ENCODE measurements at regions not wholly inside any gene's neighbourhood (a gene's known extent, or its start where the extent isn't known, plus 50 kb on each side); places are given as distances from the start of the nearest gene placed in this dataset.

- no peak for ATAC-seq
- H3K27me3 Mint-ChIP-seq = peaks cover 11% of the 10 kb centered on the region
- H3K4me1 Mint-ChIP-seq (ENCODE audit: low read depth) = no peaks in the 10 kb centered on the region
- no peak overlapping the region for H3K4me3 Mint-ChIP-seq
- no peak for TF ChIP-seq CTCF (IDR thresholded peaks at IDR 0.05)
- H3K36me3 Mint-ChIP-seq (ENCODE audit: low read depth) = no peaks in the 10 kb centered on the region
- ChIA-PET POLR2A (no interaction called here), CTCF (interaction anchor here (1.6 kb wide), 1 partner anchor 10 kb away, joined by 5 read pairs; no protein-coding TSS in a partner anchor)
- intact Hi-C loops (cut with micrococcal nuclease) = no loop called here
- H3K27ac Mint-ChIP-seq = no peak overlapping the region
- peaks cover 2% of the 10 kb centered on the region for H3K9me3 Mint-ChIP-seq
- DNase-seq = no peak
Observed at GRCh38 chr13:24032674-24033073, 127.8 kb upstream of the SPATA13 start.

DNA sequence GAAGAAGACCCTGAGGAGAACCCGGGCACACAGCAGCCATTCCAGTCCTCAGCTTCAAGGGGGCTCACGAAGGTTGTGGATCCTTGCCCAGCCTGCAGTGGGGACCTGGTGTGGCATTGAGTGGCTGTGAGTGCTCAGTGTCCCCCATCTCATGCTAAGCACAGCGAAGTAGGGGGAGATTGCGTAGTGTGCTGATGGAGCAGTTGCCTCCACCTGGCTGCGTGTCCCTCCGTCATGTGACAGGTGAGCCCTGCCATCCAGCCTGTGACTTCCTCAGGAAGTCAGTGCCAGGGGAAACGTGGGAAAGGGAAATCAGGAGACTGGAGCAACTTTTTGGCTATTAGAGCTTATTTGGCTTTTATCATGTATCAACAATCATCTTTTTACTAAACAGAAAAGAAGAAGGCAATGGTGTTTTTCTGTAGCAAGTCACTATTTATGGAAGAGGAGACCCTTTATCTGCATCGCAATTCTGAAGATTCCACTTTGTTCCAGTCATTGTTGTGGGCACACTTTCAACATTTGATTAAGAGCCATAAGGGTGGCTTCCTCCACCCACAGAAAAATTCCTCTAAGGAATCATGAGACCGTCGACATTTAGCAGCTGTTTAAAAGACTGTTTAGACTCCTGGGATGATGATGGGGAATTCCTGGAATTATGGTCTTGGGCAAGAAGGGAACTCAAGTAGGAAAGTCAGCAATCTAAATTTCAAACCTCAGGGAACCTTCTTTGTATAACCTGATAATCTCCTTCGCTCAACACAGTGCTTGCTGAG, 126.8 kb upstream of the SPATA13 start:
- no peak overlapping the region for H3K27ac Mint-ChIP-seq
- POLR2A ChIA-PET = no interaction called here
- peaks cover 5% of the 10 kb centered on the region for H3K4me1 Mint-ChIP-seq (ENCODE audit: low read depth)
- H3K36me3 Mint-ChIP-seq (ENCODE audit: low read depth) = no peaks in the 10 kb centered on the region
- intact Hi-C loops (cut with micrococcal nuclease) = no loop called here
- no peak overlapping the region for H3K4me3 Mint-ChIP-seq
- H3K27me3 Mint-ChIP-seq = peaks cover 16% of the 10 kb centered on the region
- ATAC-seq = no peak
- peaks cover 2% of the 10 kb centered on the region for H3K9me3 Mint-ChIP-seq
- CTCF ChIA-PET = interaction anchor here (1.0 to 1.3 kb wide), 2 partner anchors 13 to 20 kb away, joined by 3 to 7 read pairs; no protein-coding TSS in a partner anchor
- no peak for TF ChIP-seq CTCF (IDR thresholded peaks at IDR 0.05)
- no peak for DNase-seq

DNA sequence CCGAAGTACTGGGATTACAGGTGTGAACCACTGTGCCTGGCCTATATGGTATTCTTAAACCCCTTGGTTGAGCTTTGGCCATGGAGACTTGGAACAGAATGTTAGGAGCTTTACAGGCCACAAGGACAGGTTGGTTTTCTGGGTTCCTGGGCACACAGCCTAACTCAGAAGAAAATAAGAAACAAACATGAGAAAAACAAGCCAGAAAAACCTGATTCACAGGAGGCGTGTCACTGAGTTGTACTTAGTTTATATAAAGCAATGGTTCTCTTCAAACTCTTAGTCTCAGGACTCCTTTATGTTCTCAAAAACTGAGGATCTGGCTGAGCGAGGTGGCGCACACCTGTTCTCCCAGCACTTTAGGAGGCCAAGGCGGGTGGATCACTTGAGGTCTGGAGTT, 125.1 kb upstream of the SPATA13 start:
- Mint-ChIP-seq H3K27ac (no peak overlapping the region), H3K9me3 (no peaks in the 10 kb centered on the region), H3K4me3 (no peak overlapping the region), H3K4me1 (ENCODE audit: low read depth) (peaks cover 5% of the 10 kb centered on the region), H3K36me3 (ENCODE audit: low read depth) (no peaks in the 10 kb centered on the region), H3K27me3 (peaks cover 13% of the 10 kb centered on the region)
- intact Hi-C loops (cut with micrococcal nuclease) = no loop called here
- TF ChIP-seq CTCF (IDR thresholded peaks at IDR 0.05) = no peak
- ChIA-PET CTCF (interaction anchor here (1.6 to 1.9 kb wide), 2 partner anchors 18 to 193 kb away, joined by 6 to 7 read pairs; no protein-coding TSS in a partner anchor), POLR2A (interaction anchor here (0.8 kb wide), 1 partner anchor 13 kb away, joined by 3 read pairs; no protein-coding TSS in a partner anchor)
- ATAC-seq = no peak
- no peak for DNase-seq

GRCh38 chr13:24036115-24036514, 124.4 kb upstream of the SPATA13 start:
- ChIA-PET CTCF (interaction anchor here (1.6 to 2.8 kb wide), 3 partner anchors 15 to 193 kb away, joined by 6 to 9 read pairs (median 7); no protein-coding TSS in a partner anchor), POLR2A (no interaction called here)
- H3K27ac Mint-ChIP-seq = no peak overlapping the region
- H3K9me3 Mint-ChIP-seq = no peaks in the 10 kb centered on the region
- H3K36me3 Mint-ChIP-seq (ENCODE audit: low read depth) = no peaks in the 10 kb centered on the region
- peaks cover 5% of the 10 kb centered on the region for H3K4me1 Mint-ChIP-seq (ENCODE audit: low read depth)
- peaks cover 13% of the 10 kb centered on the region for H3K27me3 Mint-ChIP-seq
- intact Hi-C loops (cut with micrococcal nuclease) = no loop called here
- H3K4me3 Mint-ChIP-seq = no peak overlapping the region
- ATAC-seq = no peak
- TF ChIP-seq CTCF (IDR thresholded peaks at IDR 0.05) = no peak
- DNase-seq = no peak

DNA sequence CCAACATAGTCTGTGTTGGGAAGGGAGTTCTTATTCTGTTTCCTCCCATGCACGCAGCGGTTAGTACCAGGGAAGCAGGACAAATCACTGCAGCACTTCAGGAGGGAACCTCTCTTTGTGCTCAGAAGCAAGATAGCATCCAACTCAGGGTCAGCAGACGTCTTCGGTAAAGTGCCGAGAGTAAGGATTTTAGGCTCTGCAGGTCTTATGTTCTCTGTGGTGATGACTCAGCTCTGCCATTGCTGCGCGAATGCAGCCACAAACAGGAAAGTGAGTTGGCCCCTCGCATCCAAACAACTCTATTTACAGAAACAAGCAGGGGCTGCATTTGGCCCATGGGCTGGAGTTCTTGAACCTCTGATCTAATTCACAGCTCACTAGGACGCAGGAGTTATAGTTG, 122.1 kb upstream of the SPATA13 start:
- Mint-ChIP-seq H3K36me3 (ENCODE audit: low read depth) (no peaks in the 10 kb centered on the region), H3K4me3 (no peak overlapping the region), H3K27ac (no peak overlapping the region), H3K9me3 (no peaks in the 10 kb centered on the region), H3K4me1 (ENCODE audit: low read depth) (peaks cover 5% of the 10 kb centered on the region), H3K27me3 (peaks cover 9% of the 10 kb centered on the region)
- CTCF ChIA-PET = interaction anchor here (1.0 to 2.8 kb wide), 2 partner anchors 14 to 18 kb away, joined by 3 to 9 read pairs; no protein-coding TSS in a partner anchor
- peak; percentile 61 for ATAC-seq
- TF ChIP-seq CTCF (IDR thresholded peaks at IDR 0.05) = no peak
- intact Hi-C loops (cut with micrococcal nuclease) = no loop called here
- DNase-seq = peak; percentile 57
- POLR2A ChIA-PET = no interaction called here
